ENCODE measurements at regions not wholly inside any gene's neighbourhood (a gene's known extent, or its start where the extent isn't known, plus 50 kb on each side); places are given as distances from the start of the nearest gene placed in this dataset.

DNA sequence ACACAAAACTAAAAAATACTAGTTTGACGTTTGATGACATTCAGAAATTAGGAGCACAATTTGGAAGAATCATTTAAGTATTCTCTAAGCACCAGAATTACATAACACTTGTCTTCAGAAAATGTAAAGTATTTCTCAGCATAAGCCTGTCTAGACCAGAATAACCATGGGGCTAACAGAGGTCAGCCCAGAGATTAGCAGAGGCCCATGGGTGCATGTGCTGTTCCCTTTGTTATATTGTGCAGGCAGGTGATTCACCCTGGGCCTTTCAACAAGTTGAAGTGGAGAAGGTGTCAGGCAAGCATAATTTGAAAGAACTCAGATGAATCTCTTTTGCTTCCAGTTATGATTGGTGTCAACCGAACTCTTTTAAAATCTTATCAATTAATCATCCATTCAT is 227.9 kb downstream of the LURAP1L start:
- TF ChIP-seq, protein P1, sequence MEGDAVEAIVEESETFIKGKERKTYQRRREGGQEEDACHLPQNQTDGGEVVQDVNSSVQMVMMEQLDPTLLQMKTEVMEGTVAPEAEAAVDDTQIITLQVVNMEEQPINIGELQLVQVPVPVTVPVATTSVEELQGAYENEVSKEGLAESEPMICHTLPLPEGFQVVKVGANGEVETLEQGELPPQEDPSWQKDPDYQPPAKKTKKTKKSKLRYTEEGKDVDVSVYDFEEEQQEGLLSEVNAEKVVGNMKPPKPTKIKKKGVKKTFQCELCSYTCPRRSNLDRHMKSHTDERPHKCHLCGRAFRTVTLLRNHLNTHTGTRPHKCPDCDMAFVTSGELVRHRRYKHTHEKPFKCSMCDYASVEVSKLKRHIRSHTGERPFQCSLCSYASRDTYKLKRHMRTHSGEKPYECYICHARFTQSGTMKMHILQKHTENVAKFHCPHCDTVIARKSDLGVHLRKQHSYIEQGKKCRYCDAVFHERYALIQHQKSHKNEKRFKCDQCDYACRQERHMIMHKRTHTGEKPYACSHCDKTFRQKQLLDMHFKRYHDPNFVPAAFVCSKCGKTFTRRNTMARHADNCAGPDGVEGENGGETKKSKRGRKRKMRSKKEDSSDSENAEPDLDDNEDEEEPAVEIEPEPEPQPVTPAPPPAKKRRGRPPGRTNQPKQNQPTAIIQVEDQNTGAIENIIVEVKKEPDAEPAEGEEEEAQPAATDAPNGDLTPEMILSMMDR (IDR thresholded peaks at IDR 0.05; ENCODE audit: borderline replicate concordance), result no peak
- Histone ChIP-seq H3K4me3 (no peak overlapping the region), H3K36me3 (no peaks in the 10 kb centered on the region), H3K9me3 (replicated peaks) (peaks cover 11% of the 10 kb centered on the region), H3K27ac (replicated peaks) (no peak overlapping the region), H3K4me1 (peaks cover 11% of the 10 kb centered on the region), H3K27me3 (ENCODE audit: low read depth) (no peaks in the 10 kb centered on the region)
- intact Hi-C loops (cut with micrococcal nuclease), result no loop called here
- no peak for DNase-seq

DNA sequence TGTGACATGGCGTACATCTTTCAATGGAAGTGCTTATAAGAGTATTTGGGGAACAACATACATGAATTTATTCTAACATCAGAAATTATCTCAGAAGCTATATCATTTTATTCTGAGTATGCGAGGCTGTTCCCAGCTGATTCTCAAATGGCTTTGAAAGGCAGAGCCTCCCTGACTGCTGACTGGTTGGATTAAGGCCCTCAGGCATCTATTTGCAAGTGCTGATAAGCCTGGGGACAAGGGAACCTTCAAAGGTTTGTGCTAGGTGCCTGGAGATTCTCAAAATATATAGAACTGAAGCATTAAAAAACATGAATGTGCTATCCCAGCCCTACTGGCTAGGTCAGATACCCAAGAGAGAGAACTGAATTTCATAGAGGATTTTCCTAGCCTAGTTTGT is 235.1 kb downstream of the LURAP1L start:
- TF ChIP-seq, protein P1 (IDR thresholded peaks at IDR 0.05; ENCODE audit: borderline replicate concordance), result no peak

DNA sequence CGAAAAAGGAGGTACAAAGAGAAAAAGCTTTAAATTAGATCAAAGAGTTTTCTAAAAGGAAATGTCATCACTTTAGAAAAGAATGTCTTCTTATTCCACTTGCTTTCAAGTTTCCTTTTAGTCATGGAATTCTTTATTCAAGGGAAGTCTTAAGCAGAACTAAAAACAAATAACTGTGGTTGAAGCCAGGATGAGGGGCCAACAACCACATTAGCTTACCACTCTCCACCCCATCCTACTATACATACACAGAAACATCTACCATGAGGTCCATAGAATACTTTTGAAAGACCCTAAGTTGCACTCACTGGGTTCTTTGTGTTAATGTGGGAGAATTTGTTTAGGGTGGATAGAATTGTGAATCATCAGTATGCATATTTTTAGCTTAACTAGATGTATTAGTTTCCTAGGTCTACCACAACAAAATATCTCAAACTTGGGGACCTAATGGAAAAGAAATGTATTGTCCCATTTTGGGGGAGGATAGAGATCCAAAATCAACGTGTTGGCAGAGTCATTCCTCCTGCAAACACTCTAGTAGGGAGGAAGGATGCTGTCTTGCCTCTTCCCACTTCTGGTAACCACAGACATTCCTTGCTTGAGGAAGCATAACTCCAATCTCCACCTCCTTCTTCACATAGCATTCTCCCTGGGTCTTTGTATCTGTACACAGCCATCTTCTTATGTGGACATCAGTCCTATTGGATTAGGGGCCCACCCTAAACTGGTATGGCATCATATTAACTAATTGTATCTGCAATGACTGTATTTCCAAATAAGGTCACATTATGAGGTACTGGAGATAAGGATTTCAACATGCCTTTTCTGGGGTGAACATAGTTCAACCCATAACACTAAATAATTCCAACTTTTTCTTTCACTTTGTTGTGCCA is 239.4 kb downstream of the LURAP1L start:
- no peak for DNase-seq
- peaks cover 9% of the 10 kb centered on the region for H3K9me3 ChIP-seq (replicated peaks)
- TF ChIP-seq, protein P1 (IDR thresholded peaks at IDR 0.05; ENCODE audit: borderline replicate concordance), result no peak
- H3K27ac ChIP-seq (replicated peaks), result no peak overlapping the region
- no peaks in the 10 kb centered on the region for H3K27me3 ChIP-seq (ENCODE audit: low read depth)
- H3K4me1 ChIP-seq, result no peaks in the 10 kb centered on the region
- intact Hi-C loops (cut with micrococcal nuclease), result no loop called here
- no peaks in the 10 kb centered on the region for H3K36me3 ChIP-seq
- no peak overlapping the region for H3K4me3 ChIP-seq

More for the DNA sequence above, 235.1 kb downstream of the LURAP1L start:
- H3K4me3 ChIP-seq, result no peak overlapping the region
- peaks cover 13% of the 10 kb centered on the region for H3K9me3 ChIP-seq (replicated peaks)
- H3K36me3 ChIP-seq, result no peaks in the 10 kb centered on the region
- no peak for DNase-seq
- H3K27me3 ChIP-seq (ENCODE audit: low read depth), result no peaks in the 10 kb centered on the region
- H3K27ac ChIP-seq (replicated peaks), result no peak overlapping the region
- no peaks in the 10 kb centered on the region for H3K4me1 ChIP-seq
- intact Hi-C loops (cut with micrococcal nuclease), result no loop called here

DNA sequence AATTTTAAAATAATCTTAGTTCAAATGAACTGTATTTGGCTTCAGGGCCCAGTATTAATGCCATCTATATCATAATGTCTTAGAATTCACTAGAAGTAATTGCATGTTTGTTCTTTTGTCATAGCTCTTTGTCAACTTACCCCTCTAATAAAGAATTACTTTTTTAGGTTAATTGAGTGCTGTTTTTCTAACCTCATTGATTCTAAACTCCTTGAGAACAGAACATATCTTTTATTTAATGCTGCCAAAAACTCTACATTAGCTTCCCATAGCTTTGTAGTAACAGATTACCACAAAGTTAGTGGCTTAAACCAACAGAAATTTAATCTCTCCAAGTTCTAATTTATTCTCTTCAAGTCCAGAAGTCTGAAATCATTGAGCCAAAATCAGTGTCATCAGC is 242.4 kb downstream of the LURAP1L start:
- TF ChIP-seq, protein P1 (IDR thresholded peaks at IDR 0.05; ENCODE audit: borderline replicate concordance), result no peak
- no peak for DNase-seq
- intact Hi-C loops (cut with micrococcal nuclease), result no loop called here
- Histone ChIP-seq H3K9me3 (replicated peaks) (peaks cover 3% of the 10 kb centered on the region), H3K27me3 (ENCODE audit: low read depth) (no peaks in the 10 kb centered on the region), H3K36me3 (no peaks in the 10 kb centered on the region), H3K4me3 (no peak overlapping the region), H3K4me1 (peaks cover 4% of the 10 kb centered on the region), H3K27ac (replicated peaks) (no peak overlapping the region)

DNA sequence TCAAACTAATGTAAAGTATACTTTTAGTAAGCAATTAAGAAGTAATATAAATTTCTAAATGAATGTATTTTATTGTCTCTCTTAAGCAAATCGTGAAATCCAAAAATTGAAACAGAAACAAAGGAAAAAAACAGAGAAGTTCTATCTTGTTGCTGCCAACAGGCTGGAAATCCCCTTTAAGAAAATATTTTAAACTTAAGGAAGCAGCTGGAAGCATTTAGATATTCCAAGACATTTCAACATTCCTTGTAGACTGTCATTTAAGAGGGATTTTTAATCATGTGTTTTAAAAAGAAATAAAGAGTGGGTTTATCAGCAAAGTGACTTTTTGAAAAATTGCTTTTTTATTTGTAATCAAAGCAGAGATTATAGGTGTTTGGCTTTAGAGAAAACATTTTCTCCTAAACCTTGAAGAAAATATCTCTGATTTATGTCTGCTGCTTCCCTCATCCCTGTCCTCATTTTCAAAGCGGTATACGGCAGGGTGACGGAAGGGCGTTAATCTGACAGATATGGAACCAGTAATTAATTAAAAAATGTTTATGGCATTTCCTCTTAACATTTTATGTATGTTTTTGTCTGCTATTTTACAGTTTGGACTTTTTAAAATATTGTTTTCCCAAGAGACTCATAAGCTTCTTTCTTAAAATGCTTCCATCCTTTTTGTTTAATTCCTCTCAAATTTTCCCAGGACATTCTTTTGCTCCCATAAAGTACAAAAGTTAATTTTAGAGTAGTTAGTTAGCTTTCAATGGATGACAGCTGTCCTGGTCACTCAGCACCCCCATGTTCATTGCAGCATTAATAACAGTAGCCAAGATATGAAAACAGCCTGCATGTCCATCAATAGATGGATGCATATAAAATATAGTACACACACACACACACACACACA is 245.6 kb downstream of the LURAP1L start:
- H3K27ac ChIP-seq (replicated peaks), result no peak overlapping the region
- peak overlapping the region; percentile 1 for H3K4me3 ChIP-seq
- intact Hi-C loops (cut with micrococcal nuclease), result no loop called here
- TF ChIP-seq, protein P1 (IDR thresholded peaks at IDR 0.05; ENCODE audit: borderline replicate concordance), result no peak
- no peaks in the 10 kb centered on the region for H3K9me3 ChIP-seq (replicated peaks)
- H3K27me3 ChIP-seq (ENCODE audit: low read depth), result no peaks in the 10 kb centered on the region
- no peak for DNase-seq
- peaks cover 4% of the 10 kb centered on the region for H3K4me1 ChIP-seq
- no peaks in the 10 kb centered on the region for H3K36me3 ChIP-seq

Data from left ventricle myocardium inferior (tissue), 1 donor.